CD4-positive, alpha-beta T cell treated with Interleukin-6 at 100 ng/mL for 8 hours (primary cell): ENCODE measurements at regions not wholly inside any gene's neighbourhood (a gene's known extent, or its start where the extent isn't known, plus 50 kb on each side); places are given as distances from the start of the nearest gene placed in this dataset.
"Not testable (repeated sequence)": the region's sequence is repeated elsewhere in the genome, so short reads cannot be mapped to it uniquely, and the experiment has no call there.

Experiments used
- DNase-seq: peaks from one replicate; pipeline ENCODE4 v3.0.0-alpha.2; 2020; ENCODE audit warnings: mixed read lengths, low spot score

DNA sequence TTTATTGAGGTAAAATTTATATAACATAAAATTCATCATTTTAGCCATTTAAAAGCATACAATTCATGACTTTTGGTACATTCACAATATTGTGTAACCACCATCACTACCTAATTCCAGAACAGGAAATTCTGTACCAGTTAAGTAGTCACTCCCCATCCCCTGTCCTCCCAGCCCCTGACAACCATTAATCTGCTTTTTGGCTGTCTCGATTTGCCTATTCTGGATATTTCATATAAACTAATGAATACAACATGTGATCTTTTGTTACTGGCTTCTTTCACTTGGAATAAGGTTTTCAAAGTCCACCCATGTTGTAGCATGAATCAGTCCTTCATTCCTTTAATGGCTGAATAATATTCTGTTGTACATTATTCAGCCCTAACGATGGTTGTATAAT lies 115.6 kb upstream of the KLF14 start:
- no peak for DNase-seq

GRCh38 chr7:130850956-130851355 lies 116.9 kb upstream of the KLF14 start:
- no peak for DNase-seq

DNA sequence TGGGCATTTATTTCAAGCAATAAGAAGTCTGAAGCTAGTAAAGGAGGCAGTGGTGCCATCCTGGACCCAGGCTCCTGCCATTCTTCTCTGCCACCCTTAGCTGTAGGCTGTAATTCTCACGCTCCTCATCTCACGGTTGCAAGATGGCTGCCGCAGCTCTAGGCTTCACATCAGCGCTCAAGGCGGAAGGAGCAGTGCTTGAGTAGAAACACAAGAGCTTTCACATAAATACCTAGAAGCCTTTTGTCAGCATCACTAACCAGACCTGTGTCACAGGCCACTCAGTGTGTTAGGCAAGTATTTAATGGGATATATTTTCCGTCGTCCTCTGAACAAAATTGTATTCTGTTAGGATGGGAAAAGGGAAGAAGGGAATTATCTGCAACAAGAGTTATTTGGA lies 118.9 kb upstream of the KLF14 start:
- DNase-seq, result no peak

GRCh38 chr7:130853503-130854279 lies 119.7 kb upstream of the KLF14 start:
- DNase-seq, result no peak

DNA sequence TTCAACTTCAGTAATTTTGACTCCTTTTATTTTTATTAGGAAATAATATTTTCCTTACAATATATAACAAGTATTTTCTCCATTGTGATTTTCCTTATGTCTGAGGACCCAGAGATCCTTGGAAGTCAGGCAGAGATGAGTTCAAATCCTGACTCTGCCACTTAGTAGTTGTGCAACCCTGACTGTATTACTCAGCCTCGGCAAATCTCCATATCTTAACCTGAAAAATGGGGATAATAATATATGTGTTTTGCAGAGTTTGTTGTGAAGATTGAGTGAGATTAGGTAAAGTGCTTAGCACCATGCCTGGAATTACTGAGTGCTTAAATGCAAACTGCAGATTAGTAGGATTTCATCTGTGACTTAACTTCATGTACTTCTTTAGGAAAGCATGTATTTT lies 120.5 kb upstream of the KLF14 start:
- DNase-seq, result no peak

GRCh38 chr7:130856866-130857265 lies 122.9 kb upstream of the KLF14 start:
- DNase-seq, result no peak

- DNase-seq, result not testable (repeated sequence)
These were observed 126.8 kb upstream of the KLF14 start for GRCh38 chr7:130860832-130861231.

GRCh38 chr7:130865408-130866236 lies 131.6 kb upstream of the KLF14 start:
- DNase-seq, result no peak

- no peak for DNase-seq
These were observed 133.0 kb upstream of the KLF14 start for GRCh38 chr7:130867039-130867438.

GRCh38 chr7:130867581-130868136 lies 133.7 kb upstream of the KLF14 start:
- no peak for DNase-seq

DNA sequence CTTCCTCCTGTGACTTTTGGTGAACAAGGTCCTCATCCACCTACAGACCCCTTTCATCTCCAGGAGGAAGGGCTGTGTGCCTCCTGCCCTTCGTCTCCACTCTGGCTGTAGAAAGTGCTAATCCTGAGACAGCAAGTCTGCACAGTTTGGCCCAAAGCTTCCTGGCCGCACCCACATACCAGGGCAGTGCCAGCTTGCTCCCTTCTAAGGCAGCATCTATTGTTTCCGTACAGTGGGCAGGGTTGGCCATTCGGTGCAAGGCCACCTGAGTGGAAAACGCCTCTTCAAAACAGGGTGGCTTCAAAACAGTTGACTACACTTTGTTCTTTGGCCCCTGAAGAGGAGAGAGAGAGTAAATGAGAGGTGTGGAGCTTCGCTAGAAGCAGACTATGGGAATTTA lies 134.1 kb upstream of the KLF14 start:
- DNase-seq, result no peak

DNA sequence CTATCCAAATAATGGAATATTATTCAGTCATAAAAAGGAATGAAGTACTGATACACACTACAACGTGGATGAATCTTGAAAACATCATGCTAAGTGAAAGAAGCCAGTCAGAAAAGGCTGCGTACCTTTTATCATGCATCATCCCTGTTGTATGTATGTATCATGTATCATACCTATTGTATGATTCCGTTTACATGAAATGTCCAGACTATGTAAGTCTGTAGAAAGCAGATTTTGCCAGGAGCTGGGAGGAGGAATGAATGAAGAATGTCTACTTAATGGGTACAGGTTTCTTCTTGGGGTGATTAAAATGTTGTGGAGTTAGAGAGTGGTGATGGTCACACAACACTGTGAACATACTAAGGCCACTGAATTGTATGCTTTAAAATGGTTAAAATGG lies 135.9 kb upstream of the KLF14 start:
- DNase-seq, result no peak

DNA sequence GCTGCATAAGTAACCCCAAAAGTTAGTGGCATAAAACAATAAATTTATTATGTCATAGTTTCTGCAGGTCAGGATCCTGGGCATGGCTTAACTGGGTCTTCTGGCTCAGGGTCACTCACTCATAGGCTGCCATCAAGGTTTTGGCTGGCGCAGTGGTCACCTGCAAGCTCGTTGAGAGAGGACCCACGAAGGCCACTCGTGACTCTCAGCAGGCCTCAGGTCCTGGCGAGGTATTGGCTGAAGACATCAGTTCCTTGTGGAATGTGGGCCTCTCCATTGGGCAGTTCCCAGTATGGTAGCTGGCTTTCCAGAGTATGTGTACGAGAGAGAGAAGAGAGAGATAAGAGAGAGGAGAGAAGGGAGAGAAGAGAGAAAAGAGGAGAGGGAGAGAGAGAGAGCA lies 138.3 kb upstream of the KLF14 start:
- DNase-seq, result no peak

GRCh38 chr7:130872756-130873448 lies 138.9 kb upstream of the KLF14 start:
- no peak for DNase-seq

GRCh38 chr7:130874071-130874915 lies 140.3 kb upstream of the KLF14 start:
- DNase-seq, result no peak

- peak; percentile 22 for DNase-seq
These were observed 141.3 kb upstream of the KLF14 start for GRCh38 chr7:130875265-130875741.

GRCh38 chr7:130875901-130876300 lies 141.9 kb upstream of the KLF14 start:
- no peak for DNase-seq

DNA sequence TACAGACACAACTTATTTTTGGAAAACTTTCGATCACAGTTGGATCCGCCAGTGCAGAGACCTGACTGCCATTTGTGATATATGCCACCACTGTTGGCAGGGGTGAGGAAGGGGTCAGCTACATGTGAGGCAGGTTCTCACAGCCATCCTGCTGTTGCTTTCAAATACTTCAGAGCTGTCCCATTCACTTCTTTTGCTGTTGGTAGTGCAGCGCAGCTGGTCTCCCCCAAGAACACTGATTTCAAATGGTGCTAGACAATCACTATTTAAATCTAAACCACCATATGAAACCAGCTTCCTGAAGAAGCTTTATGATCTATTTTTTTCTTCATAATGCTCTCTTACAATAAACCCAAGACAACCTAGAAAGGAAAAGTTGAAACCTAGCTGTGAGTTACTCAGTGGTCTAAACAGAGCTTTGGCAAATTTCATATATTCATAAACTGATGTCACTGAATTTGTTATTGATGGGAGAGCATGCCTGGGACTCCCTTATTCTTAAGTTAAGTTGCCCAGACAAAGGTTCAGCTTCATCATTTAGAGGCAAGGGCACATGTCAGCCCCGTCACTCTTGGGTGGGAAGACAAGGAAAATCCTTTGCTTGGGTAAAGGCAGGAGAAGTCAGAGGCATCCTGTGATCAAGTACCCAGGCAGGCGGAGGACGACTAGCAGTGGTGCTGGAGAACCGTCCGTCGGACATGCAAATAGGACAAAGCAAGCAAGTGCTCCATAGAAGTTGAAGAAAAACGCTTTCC lies 143.4 kb upstream of the KLF14 start:
- no peak for DNase-seq

DNA sequence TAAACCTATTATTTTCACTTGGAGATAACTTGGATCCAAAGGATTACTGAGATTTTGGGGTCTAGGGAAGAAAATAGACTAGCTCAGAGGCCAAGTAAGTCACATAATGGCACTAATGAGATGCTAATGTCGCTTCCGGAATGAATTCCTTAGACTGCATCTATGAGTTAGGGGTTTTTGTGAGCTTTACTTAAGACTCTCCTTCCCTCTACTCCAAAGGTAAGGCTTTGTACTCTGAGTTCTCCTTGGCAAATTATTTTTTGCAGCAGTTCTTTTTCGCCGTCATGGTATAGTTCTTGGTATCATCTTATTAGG lies 143.9 kb upstream of the KLF14 start:
- DNase-seq, result no peak

GRCh38 chr7:130878785-130879184 lies 144.8 kb upstream of the KLF14 start:
- no peak for DNase-seq

DNA sequence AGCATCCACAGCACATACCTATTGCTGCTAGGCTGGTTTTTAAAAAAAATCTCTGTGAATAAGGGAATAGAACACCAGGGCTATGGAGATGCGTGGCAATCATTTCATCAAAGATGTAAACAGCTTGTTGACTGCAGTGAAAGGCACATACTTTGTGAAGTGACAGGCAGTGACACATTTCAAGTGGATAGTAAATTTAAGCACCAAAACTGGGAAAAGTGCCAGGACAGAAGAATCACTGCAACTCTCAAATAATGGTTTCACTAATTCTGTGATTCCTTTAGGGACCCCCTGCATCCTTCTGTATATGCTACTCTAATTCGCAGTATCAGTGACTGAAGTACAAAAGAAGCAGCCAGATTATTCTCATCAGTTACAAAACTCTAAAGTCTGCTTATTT lies 145.2 kb upstream of the KLF14 start:
- DNase-seq, result no peak
